DOHH2 (cell line): ENCODE measurements at regions not wholly inside any gene's neighbourhood (a gene's known extent, or its start where the extent isn't known, plus 50 kb on each side); places are given as distances from the start of the nearest gene placed in this dataset.

Experiments used
- EZH2phosphoT487 ChIP-seq: fragments of 200-600 bp; sonication (generic); IDR thresholded peaks from 2 replicates; pipeline ENCODE4 v1.6.1; 2017; ENCODE audit warnings: borderline replicate concordance, mild to moderate bottlenecking, antibody characterized with exemption, low read length, moderate library complexity, mixed read lengths
- TF ChIP-seq, protein P1 (sequence below): fragments of 200-600 bp; sonication (generic); IDR thresholded peaks from one replicate; pipeline ENCODE4 v1.5.1; 2014; ENCODE audit warnings: antibody characterized with exemption, mild to moderate bottlenecking, low read depth, low read length; ENCODE audit not compliant: poor library complexity, severe bottlenecking

DNA sequence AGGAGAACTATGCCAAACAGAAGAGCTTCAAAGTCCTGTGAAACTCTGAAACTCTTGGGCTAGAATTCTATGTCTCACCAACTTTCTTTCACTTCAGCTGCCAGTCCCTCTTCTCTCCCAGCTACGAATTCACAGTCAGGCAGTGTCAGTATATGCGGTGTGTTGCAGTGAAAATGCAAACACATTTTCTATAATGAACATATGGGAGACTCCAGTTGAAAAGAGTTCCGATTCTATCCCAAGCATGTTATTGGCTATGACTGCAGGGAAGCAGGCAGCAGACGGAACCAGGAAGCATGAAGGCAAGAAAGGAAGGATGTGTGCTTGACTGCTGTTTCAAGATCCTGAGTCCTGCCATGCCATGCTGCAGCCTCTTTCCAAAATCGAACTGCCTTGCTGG is 515.7 kb upstream of the TLE4 start:
- TF ChIP-seq, protein P1, sequence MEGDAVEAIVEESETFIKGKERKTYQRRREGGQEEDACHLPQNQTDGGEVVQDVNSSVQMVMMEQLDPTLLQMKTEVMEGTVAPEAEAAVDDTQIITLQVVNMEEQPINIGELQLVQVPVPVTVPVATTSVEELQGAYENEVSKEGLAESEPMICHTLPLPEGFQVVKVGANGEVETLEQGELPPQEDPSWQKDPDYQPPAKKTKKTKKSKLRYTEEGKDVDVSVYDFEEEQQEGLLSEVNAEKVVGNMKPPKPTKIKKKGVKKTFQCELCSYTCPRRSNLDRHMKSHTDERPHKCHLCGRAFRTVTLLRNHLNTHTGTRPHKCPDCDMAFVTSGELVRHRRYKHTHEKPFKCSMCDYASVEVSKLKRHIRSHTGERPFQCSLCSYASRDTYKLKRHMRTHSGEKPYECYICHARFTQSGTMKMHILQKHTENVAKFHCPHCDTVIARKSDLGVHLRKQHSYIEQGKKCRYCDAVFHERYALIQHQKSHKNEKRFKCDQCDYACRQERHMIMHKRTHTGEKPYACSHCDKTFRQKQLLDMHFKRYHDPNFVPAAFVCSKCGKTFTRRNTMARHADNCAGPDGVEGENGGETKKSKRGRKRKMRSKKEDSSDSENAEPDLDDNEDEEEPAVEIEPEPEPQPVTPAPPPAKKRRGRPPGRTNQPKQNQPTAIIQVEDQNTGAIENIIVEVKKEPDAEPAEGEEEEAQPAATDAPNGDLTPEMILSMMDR = no peak
- TF ChIP-seq EZH2phosphoT487 = no peak
